Erythroblast (primary cell): ENCODE measurements at regions not wholly inside any gene's neighbourhood (a gene's known extent, or its start where the extent isn't known, plus 50 kb on each side); places are given as distances from the start of the nearest gene placed in this dataset.

Experiments
- GATA1 ChIP-seq: IDR thresholded peaks from 2 replicates; pipeline ENCODE4 v1.6.1; 2011; ENCODE audit warnings: low read depth, mild to moderate bottlenecking, control low read depth, low read length, moderate library complexity
- POLR2A ChIP-seq: IDR thresholded peaks from 2 replicates; pipeline ENCODE4 v1.6.1; 2011; ENCODE audit warnings: mild to moderate bottlenecking, low read length

GRCh38 chr10:3537518-3537917 lies 247.5 kb downstream of the KLF6 start:
- no peak for TF ChIP-seq POLR2A
- no peak for TF ChIP-seq GATA1
